ENCODE measurements at regions not wholly inside any gene's neighbourhood (a gene's known extent, or its start where the extent isn't known, plus 50 kb on each side); places are given as distances from the start of the nearest gene placed in this dataset.

DNA sequence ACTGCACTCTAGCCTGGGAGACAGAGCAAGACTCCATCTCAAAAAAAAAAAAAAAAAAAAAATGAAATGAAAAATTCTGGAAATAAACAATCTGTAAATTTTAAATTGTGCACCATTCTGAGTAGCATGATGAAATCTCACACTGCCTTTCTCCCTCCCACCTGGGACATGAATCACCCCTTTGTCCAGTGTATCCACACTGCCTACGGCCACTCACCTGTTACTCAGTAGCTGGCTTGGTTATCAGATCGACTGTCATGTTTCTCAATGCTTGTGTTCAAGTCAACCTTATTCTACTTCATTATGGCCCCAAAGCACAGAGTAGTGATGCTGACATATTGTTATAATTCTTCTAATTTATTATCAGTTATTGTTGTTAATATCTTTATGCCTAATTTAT lies 58.7 kb upstream of the MTHFD1L start:
- peaks cover 0 to 9% (median 3%) of the 10 kb centered on the region in 3 donors for H3K36me3 ChIP-seq (ENCODE audit: control insufficient read depth in 3 of 3, insufficient read depth in 3 of 3, low read length in 3 of 3)
- H3K27ac ChIP-seq (ENCODE audit: low read depth, low read length): no peak overlapping the region
- H3K9ac ChIP-seq (ENCODE audit: low read depth in 1 of 3, low read length in 3 of 3): no peak overlapping the region
- H3K4me3 ChIP-seq (ENCODE audit: low read length in 3 of 3): no peak overlapping the region
- no peaks in the 10 kb centered on the region for H3K4me1 ChIP-seq (ENCODE audit: control insufficient read depth in 3 of 3, insufficient read depth in 3 of 3, low read length in 3 of 3)
- H3K27me3 ChIP-seq (ENCODE audit: control insufficient read depth in 3 of 3, insufficient read depth in 3 of 3, low read length in 3 of 3): peaks cover 0 to 7% (median 4%) of the 10 kb centered on the region in 3 donors
- H3K9me3 ChIP-seq (ENCODE audit: control insufficient read depth in 3 of 3, low read length in 3 of 3): no peaks in the 10 kb centered on the region

DNA sequence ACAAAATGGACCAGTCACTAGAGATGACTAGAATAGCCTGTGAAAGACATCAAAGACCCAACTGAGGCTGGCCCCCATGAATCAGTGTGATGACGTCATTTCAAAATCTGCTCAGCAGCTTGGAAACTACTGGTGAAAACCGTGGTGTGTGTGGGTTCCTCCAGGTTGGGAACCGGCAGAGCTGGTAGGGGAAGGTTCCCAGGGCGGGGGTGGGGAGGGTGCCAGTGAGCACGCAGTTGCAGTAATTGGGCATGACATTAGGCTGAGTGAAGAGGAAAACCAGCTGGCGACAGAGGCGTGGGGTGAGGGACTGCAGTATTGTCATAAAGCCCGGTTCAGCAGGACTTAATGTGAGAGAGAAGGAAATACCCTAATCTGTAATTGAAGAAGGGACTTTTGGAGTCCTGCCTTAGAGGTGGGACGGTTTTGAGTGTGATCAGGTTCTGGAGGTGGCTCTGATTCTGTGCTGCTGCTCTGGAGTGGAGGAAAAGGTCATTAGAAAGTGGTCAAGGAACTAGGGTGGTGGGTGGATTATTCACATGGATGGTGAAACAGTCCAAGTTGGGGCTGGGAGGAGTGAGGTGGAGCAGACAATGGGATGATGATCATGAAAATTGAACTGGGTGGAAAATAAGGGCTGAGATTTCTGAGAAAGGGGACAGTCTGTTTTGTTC lies 52.0 kb upstream of the MTHFD1L start:
- peaks cover 0 to 8% (median 6%) of the 10 kb centered on the region in 3 donors for H3K4me1 ChIP-seq (ENCODE audit: control insufficient read depth in 3 of 3, insufficient read depth in 3 of 3, low read length in 3 of 3)

DNA sequence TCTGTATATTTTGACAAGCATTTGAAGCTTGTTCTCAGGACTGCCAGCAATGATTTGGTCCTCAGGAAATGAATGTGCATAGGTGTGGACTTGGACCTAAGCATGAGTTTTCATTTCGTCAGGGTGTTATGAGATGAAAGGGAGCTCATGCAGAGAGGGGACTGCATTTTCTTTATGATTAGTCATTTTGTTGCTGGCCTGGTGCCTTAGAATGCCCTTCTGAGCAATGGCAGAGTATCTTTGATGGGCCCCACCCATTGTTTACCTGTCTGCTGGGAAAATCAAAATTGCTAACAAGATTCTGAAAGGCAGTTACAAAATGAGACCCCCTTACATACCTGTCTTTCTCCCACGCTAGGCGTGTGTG lies 51.5 kb upstream of the MTHFD1L start:
- peaks cover 0 to 8% (median 6%) of the 10 kb centered on the region in 3 donors for H3K4me1 ChIP-seq (ENCODE audit: control insufficient read depth in 3 of 3, insufficient read depth in 3 of 3, low read length in 3 of 3)
- peaks cover 0 to 7% (median 1%) of the 10 kb centered on the region in 3 donors for H3K27me3 ChIP-seq (ENCODE audit: control insufficient read depth in 3 of 3, insufficient read depth in 3 of 3, low read length in 3 of 3)
- no peaks in the 10 kb centered on the region for H3K9me3 ChIP-seq (ENCODE audit: control insufficient read depth in 3 of 3, low read length in 3 of 3)
- peaks cover 0 to 2% (median under 1%) of the 10 kb centered on the region in 3 donors for H3K36me3 ChIP-seq (ENCODE audit: control insufficient read depth in 3 of 3, insufficient read depth in 3 of 3, low read length in 3 of 3)
- no peak overlapping the region for H3K9ac ChIP-seq (ENCODE audit: low read depth in 1 of 3, low read length in 3 of 3)
- no peak overlapping the region for H3K4me3 ChIP-seq (ENCODE audit: low read length in 3 of 3)
- H3K27ac ChIP-seq (ENCODE audit: low read depth, low read length): no peak overlapping the region

More for the DNA sequence above, 52.0 kb upstream of the MTHFD1L start:
- peaks cover 0 to 10% (median 4%) of the 10 kb centered on the region in 3 donors for H3K27me3 ChIP-seq (ENCODE audit: control insufficient read depth in 3 of 3, insufficient read depth in 3 of 3, low read length in 3 of 3)
- H3K27ac ChIP-seq (ENCODE audit: low read depth, low read length): no peak overlapping the region
- no peaks in the 10 kb centered on the region for H3K9me3 ChIP-seq (ENCODE audit: control insufficient read depth in 3 of 3, low read length in 3 of 3)
- H3K4me3 ChIP-seq (ENCODE audit: low read length in 3 of 3): no peak overlapping the region
- H3K36me3 ChIP-seq (ENCODE audit: control insufficient read depth in 3 of 3, insufficient read depth in 3 of 3, low read length in 3 of 3): peaks cover 0 to 6% (median 3%) of the 10 kb centered on the region in 3 donors
- no peak overlapping the region for H3K9ac ChIP-seq (ENCODE audit: low read depth in 1 of 3, low read length in 3 of 3)
